AG04449 (cell line): ENCODE measurements at regions not wholly inside any gene's neighbourhood (a gene's known extent, or its start where the extent isn't known, plus 50 kb on each side); places are given as distances from the start of the nearest gene placed in this dataset.

ENCODE experiments used
- CTCF ChIA-PET: fragments of 350-600 bp; formaldehyde crosslinking; extraction: SDS; loops from one replicate; lab custom pipeline; 2021; ENCODE audit warnings: antibody characterized with exemption; lab: Yijun Ruan, JAX
- POLR2A ChIA-PET: fragments of 400-600, 350-600 bp; formaldehyde crosslinking; extraction: SDS; loops from one replicate; lab custom pipeline; 2020; ENCODE audit warnings: antibody characterized with exemption, inconsistent platforms; lab: Yijun Ruan, JAX
- DNase-seq: peaks from one replicate; pipeline ENCODE4 v3.0.0-alpha.2; 2010; ENCODE audit warnings: low read depth, low spot score
- H3K4me3 ChIP-seq: 2 replicates; pipeline ENCODE4 v1.5.1; 2011; ENCODE audit warnings: low read depth, mild to moderate bottlenecking, control low read depth, low read length
- TF ChIP-seq, protein P1 (sequence below): IDR thresholded peaks from one replicate; pipeline ENCODE4 v1.5.1; 2011; ENCODE audit warnings: mild to moderate bottlenecking, moderate library complexity, low read length, control low read depth, inconsistent platforms; ENCODE audit not compliant: insufficient read depth; ENCODE audit errors: missing control alignments

DNA sequence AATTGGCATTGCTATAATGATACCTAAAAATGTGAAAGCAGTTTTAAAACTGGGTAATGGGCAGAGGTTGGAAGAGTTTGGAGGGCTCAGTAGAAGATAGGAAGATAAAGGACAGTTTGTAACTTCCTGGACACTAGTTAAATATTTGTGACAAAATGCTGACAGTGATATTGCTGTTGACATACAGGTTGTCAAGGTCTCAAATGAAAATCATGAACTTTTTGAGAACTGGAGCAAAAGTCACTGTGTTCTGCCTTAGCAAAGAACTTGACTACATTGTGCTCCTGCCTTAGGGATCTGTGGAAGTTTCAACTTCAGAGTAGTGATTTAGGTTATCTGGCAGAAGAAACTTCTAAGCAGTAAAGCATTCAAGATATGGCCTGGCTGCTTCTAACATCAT is 113.7 kb upstream of the CD96 start:
- CTCF ChIA-PET, result no interaction called here
- TF ChIP-seq, protein P1, sequence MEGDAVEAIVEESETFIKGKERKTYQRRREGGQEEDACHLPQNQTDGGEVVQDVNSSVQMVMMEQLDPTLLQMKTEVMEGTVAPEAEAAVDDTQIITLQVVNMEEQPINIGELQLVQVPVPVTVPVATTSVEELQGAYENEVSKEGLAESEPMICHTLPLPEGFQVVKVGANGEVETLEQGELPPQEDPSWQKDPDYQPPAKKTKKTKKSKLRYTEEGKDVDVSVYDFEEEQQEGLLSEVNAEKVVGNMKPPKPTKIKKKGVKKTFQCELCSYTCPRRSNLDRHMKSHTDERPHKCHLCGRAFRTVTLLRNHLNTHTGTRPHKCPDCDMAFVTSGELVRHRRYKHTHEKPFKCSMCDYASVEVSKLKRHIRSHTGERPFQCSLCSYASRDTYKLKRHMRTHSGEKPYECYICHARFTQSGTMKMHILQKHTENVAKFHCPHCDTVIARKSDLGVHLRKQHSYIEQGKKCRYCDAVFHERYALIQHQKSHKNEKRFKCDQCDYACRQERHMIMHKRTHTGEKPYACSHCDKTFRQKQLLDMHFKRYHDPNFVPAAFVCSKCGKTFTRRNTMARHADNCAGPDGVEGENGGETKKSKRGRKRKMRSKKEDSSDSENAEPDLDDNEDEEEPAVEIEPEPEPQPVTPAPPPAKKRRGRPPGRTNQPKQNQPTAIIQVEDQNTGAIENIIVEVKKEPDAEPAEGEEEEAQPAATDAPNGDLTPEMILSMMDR, result no peak
- DNase-seq, result no peak
- H3K4me3 ChIP-seq, result no peak overlapping the region
- POLR2A ChIA-PET, result interaction anchor here (0.6 kb wide), 1 partner anchor 36 kb away, joined by 3 read pairs; no protein-coding TSS in a partner anchor

DNA sequence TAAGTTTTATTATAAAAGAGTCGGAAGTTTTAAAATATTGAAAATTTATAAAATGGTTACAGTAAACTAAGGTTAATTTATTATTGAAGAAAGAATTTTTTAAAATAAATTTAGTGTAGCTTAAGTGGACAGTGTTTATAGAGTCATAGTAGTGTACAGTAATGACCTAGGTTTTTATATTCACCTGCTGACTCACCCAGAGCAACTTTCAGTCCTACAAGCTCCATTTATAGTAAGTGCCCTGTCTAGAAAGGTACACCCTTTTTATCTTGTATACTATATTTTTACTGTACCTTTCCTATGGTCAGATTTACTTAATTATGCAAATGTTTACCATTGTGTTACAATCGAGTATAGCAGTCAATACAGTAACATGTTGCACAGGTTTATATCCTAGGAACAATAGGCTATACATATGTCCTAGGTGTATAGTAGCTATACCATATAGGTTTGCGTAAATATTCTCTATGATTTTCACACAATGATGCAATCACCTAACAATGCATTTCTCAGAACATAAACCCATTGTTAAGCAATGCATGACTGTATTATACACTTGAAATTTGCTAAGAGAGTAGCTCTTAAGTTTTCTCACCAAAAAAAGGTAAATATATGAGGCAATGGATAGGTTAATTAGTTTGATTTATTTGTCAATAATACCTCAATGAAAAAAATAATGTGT is 106.9 kb upstream of the CD96 start:
- TF ChIP-seq, protein P1, result no peak
- ChIA-PET POLR2A (no interaction called here), CTCF (no interaction called here)
- no peak overlapping the region for H3K4me3 ChIP-seq
- no peak for DNase-seq

DNA sequence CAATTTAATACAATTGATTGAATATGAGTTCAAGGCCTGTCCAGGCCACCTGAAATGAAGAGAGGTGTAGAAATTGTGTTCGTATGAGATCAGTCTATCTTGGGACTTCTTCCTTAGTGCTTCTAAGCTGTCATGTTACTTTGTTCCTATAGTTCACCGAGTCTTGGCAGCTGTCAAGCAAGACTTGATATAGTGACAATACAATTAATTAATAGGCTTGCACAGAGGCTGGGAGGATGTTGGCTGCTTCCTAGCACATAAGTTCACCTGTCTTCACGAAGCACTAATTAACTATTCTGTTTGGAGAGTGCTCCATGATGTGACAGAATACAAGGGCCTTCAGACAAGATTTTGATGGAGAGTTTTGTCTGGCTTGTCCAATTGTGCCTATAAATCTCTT is 103.7 kb upstream of the CD96 start:
- TF ChIP-seq, protein P1, result no peak

DNA sequence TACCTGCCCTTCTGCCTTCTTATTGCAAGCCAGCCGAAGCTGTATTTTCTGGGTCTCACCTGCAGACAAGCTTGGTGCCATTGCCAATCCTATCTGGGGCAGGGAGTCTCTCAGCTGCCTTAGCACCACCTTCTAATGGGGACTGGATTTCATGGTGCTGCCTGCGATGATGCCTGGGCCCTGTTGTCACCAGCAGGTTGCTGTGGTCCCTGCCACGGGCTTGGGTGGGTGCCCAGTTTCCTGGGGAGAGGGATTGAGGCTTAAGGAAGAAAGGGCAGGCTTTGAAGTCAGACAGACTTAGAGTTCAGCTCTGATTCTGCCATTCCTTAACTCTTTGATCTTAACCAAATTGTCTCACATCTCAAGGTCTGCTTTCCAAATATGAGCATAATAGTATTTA is 87.4 kb upstream of the CD96 start:
- no peak for DNase-seq
- TF ChIP-seq, protein P1, result no peak
- ChIA-PET POLR2A (no interaction called here), CTCF (no interaction called here)
- H3K4me3 ChIP-seq, result no peak overlapping the region

More for the DNA sequence above, 103.7 kb upstream of the CD96 start:
- H3K4me3 ChIP-seq, result no peak overlapping the region
- no peak for DNase-seq
- ChIA-PET CTCF (no interaction called here), POLR2A (no interaction called here)

DNA sequence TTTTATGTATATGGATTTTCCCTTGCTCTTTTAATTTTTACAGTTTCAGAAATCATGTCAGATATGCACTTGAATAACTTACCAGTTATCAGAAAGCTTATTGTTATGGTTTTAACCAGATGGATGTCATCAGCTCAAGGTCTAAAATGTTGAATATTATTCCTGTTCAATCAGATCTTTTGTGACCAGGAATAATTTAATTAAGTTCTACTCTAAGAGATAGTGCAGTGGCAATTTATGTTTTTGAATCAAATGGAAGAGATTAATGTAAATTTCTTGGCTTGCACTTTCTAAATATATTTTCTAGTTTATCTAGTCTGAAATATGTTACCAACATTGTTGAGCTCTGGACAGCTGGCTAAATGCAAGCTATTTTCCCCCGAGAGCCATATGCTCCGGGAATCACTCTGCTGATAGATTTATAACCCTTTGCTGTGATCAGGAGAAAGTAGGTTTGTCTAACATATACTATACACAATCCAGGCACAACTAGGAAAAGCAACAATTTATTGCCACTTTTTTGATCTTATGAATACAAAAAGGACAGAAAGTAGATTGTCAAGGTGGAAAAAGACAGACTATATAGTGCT is 76.8 kb upstream of the CD96 start:
- POLR2A ChIA-PET, result no interaction called here
- CTCF ChIA-PET, result no interaction called here
- DNase-seq, result no peak

DNA sequence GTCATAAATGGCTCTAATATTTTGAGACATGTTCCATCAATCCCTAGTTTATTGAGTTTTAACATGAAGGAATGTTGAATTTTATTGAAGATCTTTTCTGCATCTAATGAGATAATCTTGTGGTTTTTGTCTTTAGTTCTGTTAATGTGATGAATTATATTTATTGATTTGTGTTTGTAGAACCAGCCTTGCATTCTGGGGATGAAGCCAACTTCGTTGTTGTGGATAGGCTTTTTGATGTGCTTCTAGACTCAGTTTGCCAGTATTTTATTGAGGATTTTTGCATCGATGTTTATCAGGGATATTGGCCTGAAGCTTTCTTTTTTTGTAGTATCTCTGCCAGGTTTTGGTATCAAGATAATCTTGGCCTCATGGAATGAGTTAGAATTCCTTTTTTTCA is 72.0 kb upstream of the CD96 start:
- TF ChIP-seq, protein P1, result no peak
- POLR2A ChIA-PET, result no interaction called here
- no peak for DNase-seq
- no peak overlapping the region for H3K4me3 ChIP-seq
- CTCF ChIA-PET, result interaction anchor here (1.1 kb wide), 1 partner anchor 14 kb away, joined by 3 read pairs; no protein-coding TSS in a partner anchor

More for the DNA sequence above, 76.8 kb upstream of the CD96 start:
- TF ChIP-seq, protein P1, result no peak
- no peak overlapping the region for H3K4me3 ChIP-seq
